Esophagus squamous epithelium (tissue), 5 donors: ENCODE measurements at regions not wholly inside any gene's neighbourhood (a gene's known extent, or its start where the extent isn't known, plus 50 kb on each side); places are given as distances from the start of the nearest gene placed in this dataset.

Experiments used
- DNase-seq: peaks from one replicate; lab custom pipeline; 2025; lab: John Stamatoyannopoulos, UW
- H3K27ac ChIP-seq, 4 donors: fragments of 200-600 bp; sonication (generic); one replicate each; pipeline ENCODE4 v1.5.1; 2016 to 2019; ENCODE audit warnings: mild to moderate bottlenecking in 1 of 4
- H3K27me3 ChIP-seq, 4 donors: fragments of 200-600 bp; sonication (generic); 1 replicate in 3 of 4; 2 replicates in 1 of 4; pipeline versions ENCODE4 v1.5.1 to v1.6.0; 2017 to 2021; ENCODE audit warnings: antibody characterized with exemption in 1 of 4
- H3K36me3 ChIP-seq, 3 donors: fragments of 200-600 bp; sonication (generic); one replicate each; pipeline ENCODE4 v1.5.1; 2016 to 2019
- H3K4me1 ChIP-seq, 3 donors: fragments of 200-600 bp; sonication (generic); one replicate each; pipeline ENCODE4 v1.5.1; 2017 to 2019
- H3K4me3 ChIP-seq, 4 donors: fragments of 200-600 bp; sonication (generic); 1 replicate in 3 of 4; 2 replicates in 1 of 4; pipeline ENCODE4 v1.5.1; 2016 to 2019; ENCODE audit warnings: mild to moderate bottlenecking in 2 of 4, moderate library complexity in 1 of 4
- H3K9me3 ChIP-seq, 3 donors: fragments of 200-600 bp; sonication (generic); one replicate each; pipeline ENCODE4 v1.5.1; 2016 to 2019
- POLR2A ChIP-seq, 4 donors: fragments of 450-650 bp; IDR thresholded peaks; one replicate each; pipeline ENCODE4 v1.6.1; 2017; ENCODE audit warnings: antibody characterized with exemption in 4 of 4, mild to moderate bottlenecking in 4 of 4, moderate library complexity in 3 of 4
- WGBS, 2 donors: methylation state at CpG; one replicate each; pipeline ENCODE4 v1.1.5; 2018; 5-methylcytosine and 5-hydroxymethylcytosine counted together
- intact Hi-C: fragments of 100-400 bp; cut with DNase I; formaldehyde crosslinking; loops from one replicate; pipeline ENCODE4 v1.15.0; 2022
- small RNA-seq, 4 donors: library from RNA; depleted of rRNA; stranded (forward); fragments of <200 nt; gene quantifications; one replicate each; pipeline ENCODE3, GENCODE V24; 2016
- TF ChIP-seq, protein P1 (sequence below), 6 experiments: fragments of 450-650 bp in 4 of 6; fragments of 200-600 bp in 2 of 6; sonication (generic) in 2 of 6; IDR thresholded peaks; one replicate each; pipeline ENCODE4 v1.5.1; 2016 to 2019; ENCODE audit warnings: antibody characterized with exemption in 6 of 6, mild to moderate bottlenecking in 4 of 6, moderate library complexity in 4 of 6
- donor health status: DM: yes; HTN: yes; CAD: no.

DNA sequence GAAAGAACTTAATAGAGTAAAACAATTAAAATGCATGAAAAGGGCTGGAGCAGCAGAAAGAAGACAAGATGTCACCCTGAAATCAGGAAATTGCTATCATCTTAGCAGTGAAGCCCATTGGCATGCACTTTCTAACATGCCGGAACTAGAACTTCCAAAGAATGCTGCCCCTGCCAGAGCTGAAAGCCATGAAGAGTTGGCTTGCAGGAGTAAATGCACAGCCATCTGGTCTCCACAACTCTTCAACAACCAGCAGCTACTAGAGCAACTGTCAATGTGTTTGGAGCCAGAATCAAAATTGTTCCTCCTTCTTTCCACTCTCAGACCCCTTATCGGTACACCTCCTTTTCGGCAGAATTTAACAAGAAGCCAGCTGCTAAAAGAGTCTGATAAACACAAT is 414.1 kb downstream of the KCNH5 start:
- intact Hi-C loops: no loop called here
- 69 to 77% methylated on average over 3 of the region's 3 CpGs for WGBS, 2 donors
- Histone ChIP-seq H3K4me3 (no peak overlapping the region), H3K4me1 (no peaks in the 10 kb centered on the region), H3K27ac (no peak overlapping the region), H3K36me3 (no peaks in the 10 kb centered on the region), H3K9me3 (no peaks in the 10 kb centered on the region), H3K27me3 (no peaks in the 10 kb centered on the region)
- TF ChIP-seq POLR2A (IDR thresholded peaks at IDR 0.05): no peak
- TF ChIP-seq, protein P1, sequence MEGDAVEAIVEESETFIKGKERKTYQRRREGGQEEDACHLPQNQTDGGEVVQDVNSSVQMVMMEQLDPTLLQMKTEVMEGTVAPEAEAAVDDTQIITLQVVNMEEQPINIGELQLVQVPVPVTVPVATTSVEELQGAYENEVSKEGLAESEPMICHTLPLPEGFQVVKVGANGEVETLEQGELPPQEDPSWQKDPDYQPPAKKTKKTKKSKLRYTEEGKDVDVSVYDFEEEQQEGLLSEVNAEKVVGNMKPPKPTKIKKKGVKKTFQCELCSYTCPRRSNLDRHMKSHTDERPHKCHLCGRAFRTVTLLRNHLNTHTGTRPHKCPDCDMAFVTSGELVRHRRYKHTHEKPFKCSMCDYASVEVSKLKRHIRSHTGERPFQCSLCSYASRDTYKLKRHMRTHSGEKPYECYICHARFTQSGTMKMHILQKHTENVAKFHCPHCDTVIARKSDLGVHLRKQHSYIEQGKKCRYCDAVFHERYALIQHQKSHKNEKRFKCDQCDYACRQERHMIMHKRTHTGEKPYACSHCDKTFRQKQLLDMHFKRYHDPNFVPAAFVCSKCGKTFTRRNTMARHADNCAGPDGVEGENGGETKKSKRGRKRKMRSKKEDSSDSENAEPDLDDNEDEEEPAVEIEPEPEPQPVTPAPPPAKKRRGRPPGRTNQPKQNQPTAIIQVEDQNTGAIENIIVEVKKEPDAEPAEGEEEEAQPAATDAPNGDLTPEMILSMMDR (IDR thresholded peaks at IDR 0.05): no peak
- DNase-seq: no peak

DNA sequence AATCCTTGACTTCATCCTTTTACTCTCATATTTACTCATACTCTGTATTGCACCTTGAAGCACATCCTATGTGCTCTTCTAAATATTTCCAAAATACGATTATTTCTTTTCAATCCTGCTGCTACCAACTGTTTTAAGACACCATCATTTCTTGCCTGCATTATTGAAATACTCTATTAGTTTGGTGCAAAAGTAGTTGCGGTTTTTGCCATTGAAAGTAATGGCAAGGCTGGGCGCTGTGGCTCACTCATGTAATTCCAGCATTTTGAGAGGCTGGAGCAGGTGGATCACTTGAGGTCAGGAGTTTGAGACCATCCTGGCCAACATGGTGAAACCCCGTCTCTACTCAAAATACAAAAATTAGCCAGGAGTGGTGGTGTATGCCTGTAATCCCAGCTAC is 412.5 kb downstream of the KCNH5 start:
- intact Hi-C loops: no loop called here
- no peak for TF ChIP-seq POLR2A (IDR thresholded peaks at IDR 0.05)
- TF ChIP-seq, protein P1 (IDR thresholded peaks at IDR 0.05): no peak
- Histone ChIP-seq H3K9me3 (no peaks in the 10 kb centered on the region), H3K4me1 (no peaks in the 10 kb centered on the region), H3K36me3 (no peaks in the 10 kb centered on the region), H3K27me3 (no peaks in the 10 kb centered on the region), H3K27ac (no peak overlapping the region), H3K4me3 (no peak overlapping the region)
- DNase-seq: no peak
- 76 to 95% methylated on average over 3 to 4 of the region's 4 CpGs for WGBS, 2 donors

DNA sequence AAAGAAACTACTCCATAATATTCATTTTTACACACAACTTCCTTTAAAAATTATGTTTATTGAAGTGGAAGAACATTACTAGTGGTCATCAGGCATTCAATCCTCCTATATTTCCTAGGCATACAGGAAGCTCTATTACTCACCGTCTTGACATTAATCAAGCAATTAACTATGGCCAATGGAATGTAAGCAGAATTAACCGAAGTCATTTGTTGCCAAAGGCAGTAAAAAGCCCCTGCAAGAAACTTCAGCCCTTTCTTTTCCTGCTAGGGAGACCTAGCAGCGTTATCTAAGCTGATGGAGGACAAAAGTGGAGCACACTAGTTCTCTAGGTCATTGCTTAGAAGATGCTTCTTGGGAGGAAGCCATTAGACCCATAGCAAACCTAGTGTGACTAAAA is 399.6 kb downstream of the KCNH5 start:
- TF ChIP-seq, protein P1 (IDR thresholded peaks at IDR 0.05): no peak
- no peak for TF ChIP-seq POLR2A (IDR thresholded peaks at IDR 0.05)
- Histone ChIP-seq H3K27me3 (no peaks in the 10 kb centered on the region), H3K4me1 (no peaks in the 10 kb centered on the region), H3K27ac (no peak overlapping the region), H3K9me3 (no peaks in the 10 kb centered on the region), H3K36me3 (no peaks in the 10 kb centered on the region), H3K4me3 (no peak overlapping the region)
- intact Hi-C loops: no loop called here
- DNase-seq: no peak
- 51 to 55% methylated on average over 3 of the region's 3 CpGs for WGBS, 2 donors

Small RNA genes in the stretch of these regions (small RNA-seq; reads per million reads assigned to genes)
- 0 to 0.07 (median 0) reads per million in 4 donors for gene AL389895.1
